ENCODE measurements at regions not wholly inside any gene's neighbourhood (a gene's known extent, or its start where the extent isn't known, plus 50 kb on each side); places are given as distances from the start of the nearest gene placed in this dataset.

DNA sequence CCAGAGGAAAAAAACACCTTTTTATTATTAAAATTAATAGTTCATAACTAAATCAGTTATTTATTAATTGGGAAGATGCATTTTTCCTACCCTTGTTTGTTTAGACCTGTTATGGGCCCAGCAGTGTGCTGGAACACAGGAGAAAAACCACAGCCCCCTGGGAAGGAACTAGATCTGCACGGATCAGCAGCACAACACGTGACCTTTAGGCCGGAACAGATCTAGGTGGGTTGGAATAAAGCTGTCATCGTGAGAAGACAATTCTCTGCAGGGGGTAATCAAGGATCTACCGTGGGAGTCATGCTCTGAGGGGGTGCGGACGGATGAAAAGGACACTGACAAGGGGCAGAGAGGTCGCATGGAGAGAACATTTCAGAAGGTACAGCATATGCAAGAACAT is 95.8 kb upstream of the SPATA31C2 start:
- TF ChIP-seq, protein P1, sequence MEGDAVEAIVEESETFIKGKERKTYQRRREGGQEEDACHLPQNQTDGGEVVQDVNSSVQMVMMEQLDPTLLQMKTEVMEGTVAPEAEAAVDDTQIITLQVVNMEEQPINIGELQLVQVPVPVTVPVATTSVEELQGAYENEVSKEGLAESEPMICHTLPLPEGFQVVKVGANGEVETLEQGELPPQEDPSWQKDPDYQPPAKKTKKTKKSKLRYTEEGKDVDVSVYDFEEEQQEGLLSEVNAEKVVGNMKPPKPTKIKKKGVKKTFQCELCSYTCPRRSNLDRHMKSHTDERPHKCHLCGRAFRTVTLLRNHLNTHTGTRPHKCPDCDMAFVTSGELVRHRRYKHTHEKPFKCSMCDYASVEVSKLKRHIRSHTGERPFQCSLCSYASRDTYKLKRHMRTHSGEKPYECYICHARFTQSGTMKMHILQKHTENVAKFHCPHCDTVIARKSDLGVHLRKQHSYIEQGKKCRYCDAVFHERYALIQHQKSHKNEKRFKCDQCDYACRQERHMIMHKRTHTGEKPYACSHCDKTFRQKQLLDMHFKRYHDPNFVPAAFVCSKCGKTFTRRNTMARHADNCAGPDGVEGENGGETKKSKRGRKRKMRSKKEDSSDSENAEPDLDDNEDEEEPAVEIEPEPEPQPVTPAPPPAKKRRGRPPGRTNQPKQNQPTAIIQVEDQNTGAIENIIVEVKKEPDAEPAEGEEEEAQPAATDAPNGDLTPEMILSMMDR (IDR thresholded peaks at IDR 0.05 in 4 of 5, conservative IDR thresholded peaks at IDR 0.05 in 1 of 5), result no peak
- TF ChIP-seq POLR2A (IDR thresholded peaks at IDR 0.05), result no peak

All from gastrocnemius medialis (tissue), 4 donors.